Spleen (tissue), 11 donors: ENCODE measurements at regions not wholly inside any gene's neighbourhood (a gene's known extent, or its start where the extent isn't known, plus 50 kb on each side); places are given as distances from the start of the nearest gene placed in this dataset.

Experiments
- DNase-seq: peaks from one replicate; pipeline ENCODE4 v3.0.0-alpha.2; 2020
- H3K27ac ChIP-seq, 8 donors: fragments of 200-600 bp; sonication (generic) in 7 of 8; 1 replicate in 4 of 8; 2 replicates in 4 of 8; pipeline versions ENCODE4 v1.5.0 to v1.8.0; 2016 to 2021; ENCODE audit warnings: inconsistent platforms in 4 of 8, mild to moderate bottlenecking in 4 of 8, moderate library complexity in 1 of 8
- H3K27me3 ChIP-seq, 7 donors: fragments of 200-600 bp; sonication (generic) in 6 of 7; replicated peaks in 1 of 7; 1 replicate in 4 of 7; 2 replicates in 3 of 7; pipeline versions ENCODE4 v1.5.0 to v1.8.0; 2016 to 2021; ENCODE audit warnings: inconsistent platforms in 3 of 7, mild to moderate bottlenecking in 1 of 7
- H3K36me3 ChIP-seq, 6 donors: fragments of 200-600 bp; sonication (generic) in 5 of 6; 1 replicate in 4 of 6; 2 replicates in 2 of 6; pipeline versions ENCODE4 v1.5.0 to v1.8.0; 2016 to 2021; ENCODE audit warnings: inconsistent platforms in 2 of 6
- H3K4me1 ChIP-seq, 6 donors: fragments of 200-600 bp; sonication (generic) in 5 of 6; 1 replicate in 3 of 6; 2 replicates in 3 of 6; pipeline versions ENCODE4 v1.5.0 to v1.8.0; 2016 to 2021; ENCODE audit warnings: inconsistent platforms in 3 of 6
- H3K4me3 ChIP-seq, 8 donors: fragments of 200-600 bp; sonication (generic) in 7 of 8; 1 replicate in 4 of 8; 2 replicates in 4 of 8; pipeline versions ENCODE4 v1.5.0 to v1.8.0; 2016 to 2021; ENCODE audit warnings: inconsistent platforms in 4 of 8, mild to moderate bottlenecking in 4 of 8, moderate library complexity in 2 of 8
- H3K9me3 ChIP-seq, 8 donors: fragments of 200-600 bp; sonication (generic) in 7 of 8; 1 replicate in 4 of 8; 2 replicates in 4 of 8; pipeline versions ENCODE4 v1.5.0 to v1.8.0; 2016 to 2021; ENCODE audit warnings: inconsistent platforms in 4 of 8
- CTCF ChIP-seq, 11 experiments: fragments of 200-600 bp in 7 of 11; fragments of 450-650 bp in 4 of 11; sonication (generic) in 4 of 11; IDR thresholded peaks in 8 of 11; conservative IDR thresholded peaks in 3 of 11; 1 replicate in 7 of 11; 2 replicates in 4 of 11; pipeline versions ENCODE4 v1.4.0 to v1.8.0; 2016 to 2021; ENCODE audit warnings: antibody characterized with exemption in 11 of 11, inconsistent platforms in 4 of 11, mild to moderate bottlenecking in 1 of 11
- POLR2A ChIP-seq, 3 donors: fragments of 450-650 bp; IDR thresholded peaks; one replicate each; pipeline ENCODE4 v1.5.1; 2017; ENCODE audit warnings: antibody characterized with exemption in 3 of 3, mild to moderate bottlenecking in 1 of 3
- POLR2AphosphoS5 ChIP-seq, 3 donors: sonication (generic); formaldehyde crosslinking; IDR thresholded peaks; one replicate each; pipeline ENCODE4 v1.5.1; 2017; ENCODE audit warnings: antibody characterized with exemption in 3 of 3
- whole genome bisulfite sequencing, 5 donors: extraction: QIAGEN DNeasy Blood & Tissue Kit in 3 of 5; methylation state at CpG; one replicate each; pipeline versions ENCODE4 v1.1.5 to v1.1.7; 2013 to 2018; 5-methylcytosine and 5-hydroxymethylcytosine counted together
- intact Hi-C: fragments of 100-400 bp; cut with DNase I; formaldehyde crosslinking; loops from one replicate; pipeline ENCODE4 v1.15.0; 2023; ENCODE audit warnings: low total_unique reads
- donor health status: healthy with polysubstance abuse.
- donor health status: DM: no; HTN: no; CAD: no; lungs with moderate emphysema.
- donor health status: DM: no; HTN: no; CAD: no.
- donor health status: Bipolar disorder and iron deficiency.
- donor health status: healthy.
- donor health status: DM: no; HTN: no; CAD: no.
- donor health status: DM: yes; HTN: yes; CAD: no.

DNA sequence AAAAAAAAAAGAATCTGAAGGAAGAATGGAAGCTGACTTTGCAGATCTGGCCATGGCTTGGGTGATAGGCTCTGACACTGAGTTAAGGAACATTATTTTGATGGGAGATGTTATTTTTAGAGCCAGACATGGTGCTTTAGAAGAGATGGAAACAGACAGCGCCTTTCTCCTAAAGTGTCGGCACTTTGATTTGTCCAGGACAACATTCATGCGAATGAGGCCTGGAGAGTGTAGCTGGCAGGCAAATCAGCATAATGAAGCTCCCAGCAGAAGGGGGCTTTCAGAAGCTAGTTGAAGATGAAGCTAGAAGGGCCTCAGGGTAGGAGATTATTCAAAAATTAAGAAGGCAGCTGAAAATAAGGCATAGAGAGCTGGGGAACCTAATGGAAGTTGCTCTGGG lies 397.7 kb downstream of the RWDD3 start:
- no peak for DNase-seq
- intact Hi-C loops: no loop called here
- peaks cover 0 to 21% (median 0%) of the 10 kb centered on the region in 8 donors for H3K9me3 ChIP-seq
- no peak overlapping the region for H3K27ac ChIP-seq
- TF ChIP-seq POLR2AphosphoS5 (IDR thresholded peaks at IDR 0.05): no peak
- no peak for TF ChIP-seq CTCF (IDR thresholded peaks at IDR 0.05 in 8 of 11, conservative IDR thresholded peaks at IDR 0.05 in 3 of 11)
- TF ChIP-seq POLR2A (IDR thresholded peaks at IDR 0.05): no peak
- no peaks in the 10 kb centered on the region for H3K4me1 ChIP-seq
- 85 to 93% (median 89%) methylated on average over 3 of the region's 3 CpGs for WGBS, 5 donors
- H3K36me3 ChIP-seq: no peaks in the 10 kb centered on the region
- no peaks in the 10 kb centered on the region for H3K27me3 ChIP-seq
- H3K4me3 ChIP-seq: no peak overlapping the region

DNA sequence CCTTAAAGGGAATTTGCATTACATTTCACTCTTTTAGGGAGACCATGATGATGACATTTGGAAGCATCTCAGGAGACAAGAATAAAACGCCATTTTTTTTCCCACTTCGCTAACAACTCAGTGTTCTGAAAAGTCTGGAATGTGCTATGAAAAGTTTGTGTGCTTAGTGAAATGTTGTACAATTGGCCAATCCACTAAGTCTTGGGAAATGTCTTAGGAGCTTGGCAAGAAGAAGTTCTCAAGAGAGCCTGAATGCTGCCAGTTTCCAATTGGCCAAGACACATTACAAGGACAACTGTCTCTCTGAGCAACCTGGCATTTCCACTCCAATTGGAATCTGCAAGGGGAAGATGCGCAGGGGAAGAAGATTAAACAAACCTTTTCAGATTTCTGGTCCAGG lies 401.8 kb downstream of the RWDD3 start:
- Histone ChIP-seq H3K4me1 (no peaks in the 10 kb centered on the region), H3K9me3 (peaks cover 0 to 11% (median 0%) of the 10 kb centered on the region in 8 donors), H3K27ac (no peak overlapping the region), H3K4me3 (no peak overlapping the region), H3K36me3 (no peaks in the 10 kb centered on the region), H3K27me3 (no peaks in the 10 kb centered on the region)
- no peak for TF ChIP-seq POLR2AphosphoS5 (IDR thresholded peaks at IDR 0.05)
- TF ChIP-seq CTCF (IDR thresholded peaks at IDR 0.05 in 8 of 11, conservative IDR thresholded peaks at IDR 0.05 in 3 of 11): no peak
- no peak for TF ChIP-seq POLR2A (IDR thresholded peaks at IDR 0.05)
- intact Hi-C loops: no loop called here
- DNase-seq: no peak
- 90 to 95% (median 93%) methylated on average over 3 of the region's 3 CpGs for WGBS, 5 donors

GRCh38 chr1:95636897-95637296 lies 402.9 kb downstream of the RWDD3 start:
- H3K36me3 ChIP-seq: no peaks in the 10 kb centered on the region
- H3K4me1 ChIP-seq: no peaks in the 10 kb centered on the region
- H3K27me3 ChIP-seq: no peaks in the 10 kb centered on the region
- intact Hi-C loops: no loop called here
- no peak for DNase-seq
- H3K4me3 ChIP-seq: no peak overlapping the region
- TF ChIP-seq POLR2AphosphoS5 (IDR thresholded peaks at IDR 0.05) (no peak), CTCF (IDR thresholded peaks at IDR 0.05 in 8 of 11, conservative IDR thresholded peaks at IDR 0.05 in 3 of 11) (no peak), POLR2A (IDR thresholded peaks at IDR 0.05) (no peak)
- H3K27ac ChIP-seq: no peak overlapping the region
- WGBS, 5 donors: 44 to 72% (median 67%) methylated on average over 1 of the region's 1 CpG
- H3K9me3 ChIP-seq: peaks cover 0 to 11% (median 0%) of the 10 kb centered on the region in 8 donors

DNA sequence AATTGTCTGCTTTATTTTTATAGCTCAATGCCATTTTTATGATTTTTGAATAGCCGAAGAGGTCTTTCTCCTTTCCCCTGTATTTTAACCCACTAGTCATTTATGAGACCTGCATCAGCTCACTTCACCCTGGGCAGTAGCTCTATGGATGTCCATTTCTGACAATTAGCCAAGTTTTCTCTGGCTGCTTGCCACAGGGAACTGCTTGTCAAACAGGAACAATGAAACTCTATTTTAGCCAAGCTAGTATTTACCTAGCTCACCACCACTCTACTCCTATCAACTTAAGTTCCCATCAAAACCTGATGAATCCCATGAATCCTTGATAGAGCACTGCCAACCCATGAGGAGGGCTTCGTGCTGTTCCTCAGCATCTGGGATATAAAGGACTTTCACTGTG lies 406.7 kb downstream of the RWDD3 start:
- TF ChIP-seq POLR2AphosphoS5 (IDR thresholded peaks at IDR 0.05) (no peak), CTCF (IDR thresholded peaks at IDR 0.05 in 8 of 11, conservative IDR thresholded peaks at IDR 0.05 in 3 of 11) (no peak)
- no peaks in the 10 kb centered on the region for H3K36me3 ChIP-seq
- no peak overlapping the region for H3K4me3 ChIP-seq
- peaks cover 0 to 11% (median 0%) of the 10 kb centered on the region in 8 donors for H3K9me3 ChIP-seq
- intact Hi-C loops: no loop called here
- H3K27me3 ChIP-seq: no peaks in the 10 kb centered on the region
- no peaks in the 10 kb centered on the region for H3K4me1 ChIP-seq
- WGBS, 5 donors: 62 to 75% (median 67%) methylated on average over 2 of the region's 2 CpGs
- H3K27ac ChIP-seq: no peak overlapping the region
- no peak for DNase-seq
